ENCODE measurements at regions not wholly inside any gene's neighbourhood (a gene's known extent, or its start where the extent isn't known, plus 50 kb on each side); places are given as distances from the start of the nearest gene placed in this dataset.
"Not testable (repeated sequence)": the region's sequence is repeated elsewhere in the genome, so short reads cannot be mapped to it uniquely, and the experiment has no call there.

DNA sequence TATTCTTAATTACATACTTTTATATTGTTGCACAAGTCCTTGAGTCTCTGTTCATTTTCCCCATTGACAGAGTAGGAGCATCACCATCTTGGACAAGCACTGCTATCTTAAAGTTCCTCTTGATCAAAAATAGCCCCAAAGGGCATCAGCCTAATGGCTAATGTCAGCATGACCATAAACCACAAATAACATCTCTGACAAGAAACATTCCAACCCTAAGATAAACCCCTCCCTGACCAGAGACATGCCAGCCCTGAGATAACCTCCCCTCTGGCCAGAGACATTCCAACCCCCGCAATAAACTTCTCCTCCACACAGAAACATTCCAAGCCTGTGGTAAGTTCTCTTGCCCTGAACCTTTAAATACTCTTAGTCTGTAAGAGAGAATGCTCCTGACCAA is 293.7 kb downstream of the ANXA1 start:
- TF ChIP-seq, protein P1, sequence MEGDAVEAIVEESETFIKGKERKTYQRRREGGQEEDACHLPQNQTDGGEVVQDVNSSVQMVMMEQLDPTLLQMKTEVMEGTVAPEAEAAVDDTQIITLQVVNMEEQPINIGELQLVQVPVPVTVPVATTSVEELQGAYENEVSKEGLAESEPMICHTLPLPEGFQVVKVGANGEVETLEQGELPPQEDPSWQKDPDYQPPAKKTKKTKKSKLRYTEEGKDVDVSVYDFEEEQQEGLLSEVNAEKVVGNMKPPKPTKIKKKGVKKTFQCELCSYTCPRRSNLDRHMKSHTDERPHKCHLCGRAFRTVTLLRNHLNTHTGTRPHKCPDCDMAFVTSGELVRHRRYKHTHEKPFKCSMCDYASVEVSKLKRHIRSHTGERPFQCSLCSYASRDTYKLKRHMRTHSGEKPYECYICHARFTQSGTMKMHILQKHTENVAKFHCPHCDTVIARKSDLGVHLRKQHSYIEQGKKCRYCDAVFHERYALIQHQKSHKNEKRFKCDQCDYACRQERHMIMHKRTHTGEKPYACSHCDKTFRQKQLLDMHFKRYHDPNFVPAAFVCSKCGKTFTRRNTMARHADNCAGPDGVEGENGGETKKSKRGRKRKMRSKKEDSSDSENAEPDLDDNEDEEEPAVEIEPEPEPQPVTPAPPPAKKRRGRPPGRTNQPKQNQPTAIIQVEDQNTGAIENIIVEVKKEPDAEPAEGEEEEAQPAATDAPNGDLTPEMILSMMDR (IDR thresholded peaks at IDR 0.05; ENCODE audit: low read length) = not testable (repeated sequence)
- not testable (repeated sequence) for TF ChIP-seq EZH2 (IDR thresholded peaks at IDR 0.05; ENCODE audit: borderline replicate concordance, low read length)
